ENCODE measurements at regions not wholly inside any gene's neighbourhood (a gene's known extent, or its start where the extent isn't known, plus 50 kb on each side); places are given as distances from the start of the nearest gene placed in this dataset.

DNA sequence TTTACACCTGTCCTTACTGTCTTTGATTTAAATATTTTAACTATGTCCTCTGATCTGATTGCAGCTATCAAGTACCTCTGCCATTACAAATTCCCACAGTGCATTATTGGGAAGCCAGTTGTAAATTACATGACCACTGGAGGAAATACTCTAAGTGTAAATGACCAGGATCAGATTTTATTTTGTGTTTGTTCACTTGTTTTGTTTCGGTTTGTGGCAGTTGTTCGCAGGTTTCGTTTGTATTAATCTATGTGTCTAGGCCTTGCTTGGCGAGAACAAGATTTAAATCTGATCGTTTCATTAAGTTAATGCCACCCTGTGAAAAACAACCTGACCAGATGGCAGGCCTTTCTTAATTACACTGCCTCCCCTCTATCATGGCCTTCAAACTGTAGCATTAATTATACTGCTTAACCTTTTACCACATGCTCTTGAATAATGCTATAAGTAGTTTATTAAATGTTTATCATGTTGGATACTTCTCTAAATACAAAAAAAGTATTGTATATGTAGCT is 990.1 kb downstream of the TMTC2 start:
- no peak for DNase-seq
- H3K9me3 ChIP-seq = no peaks in the 10 kb centered on the region
- in situ Hi-C loops (cut with MboI; ENCODE audit: low pct_ligation_motif_present in 1 of 4, low pct_unique_long_range_greater_than_20kb in 1 of 4, low sequenced_read_pairs in 3 of 4) (no loop called here), intact Hi-C loops (cut with DNase I; ENCODE audit: low total_unique reads) (no loop called here)
- H3K4me1 ChIP-seq = no peaks in the 10 kb centered on the region
- H3K27me3 ChIP-seq = no peaks in the 10 kb centered on the region
- TF ChIP-seq POLR2AphosphoS5 (IDR thresholded peaks at IDR 0.05) (no peak), EP300 (IDR thresholded peaks at IDR 0.05; ENCODE audit: low read depth) (no peak), POLR2A (IDR thresholded peaks at IDR 0.05) (no peak)
- TF ChIP-seq, protein P1, sequence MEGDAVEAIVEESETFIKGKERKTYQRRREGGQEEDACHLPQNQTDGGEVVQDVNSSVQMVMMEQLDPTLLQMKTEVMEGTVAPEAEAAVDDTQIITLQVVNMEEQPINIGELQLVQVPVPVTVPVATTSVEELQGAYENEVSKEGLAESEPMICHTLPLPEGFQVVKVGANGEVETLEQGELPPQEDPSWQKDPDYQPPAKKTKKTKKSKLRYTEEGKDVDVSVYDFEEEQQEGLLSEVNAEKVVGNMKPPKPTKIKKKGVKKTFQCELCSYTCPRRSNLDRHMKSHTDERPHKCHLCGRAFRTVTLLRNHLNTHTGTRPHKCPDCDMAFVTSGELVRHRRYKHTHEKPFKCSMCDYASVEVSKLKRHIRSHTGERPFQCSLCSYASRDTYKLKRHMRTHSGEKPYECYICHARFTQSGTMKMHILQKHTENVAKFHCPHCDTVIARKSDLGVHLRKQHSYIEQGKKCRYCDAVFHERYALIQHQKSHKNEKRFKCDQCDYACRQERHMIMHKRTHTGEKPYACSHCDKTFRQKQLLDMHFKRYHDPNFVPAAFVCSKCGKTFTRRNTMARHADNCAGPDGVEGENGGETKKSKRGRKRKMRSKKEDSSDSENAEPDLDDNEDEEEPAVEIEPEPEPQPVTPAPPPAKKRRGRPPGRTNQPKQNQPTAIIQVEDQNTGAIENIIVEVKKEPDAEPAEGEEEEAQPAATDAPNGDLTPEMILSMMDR (IDR thresholded peaks at IDR 0.05) = no peak
- H3K36me3 ChIP-seq = no peaks in the 10 kb centered on the region
- WGBS, 2 donors (ENCODE audit: low coverage in 1 of 2) = 92 to 95% methylated on average over 5 of the region's 5 CpGs
- H3K27ac ChIP-seq = no peak overlapping the region
- no peak overlapping the region for H3K4me3 ChIP-seq

- no peak for TF ChIP-seq EP300 (IDR thresholded peaks at IDR 0.05; ENCODE audit: low read depth)
- TF ChIP-seq, protein P1 (IDR thresholded peaks at IDR 0.05) = no peak
- no peak for TF ChIP-seq POLR2A (IDR thresholded peaks at IDR 0.05)
- TF ChIP-seq POLR2AphosphoS5 (IDR thresholded peaks at IDR 0.05) = no peak
- DNase-seq = no peak
- no peaks in the 10 kb centered on the region for H3K4me1 ChIP-seq
- H3K27me3 ChIP-seq = no peaks in the 10 kb centered on the region
- in situ Hi-C loops (cut with MboI; ENCODE audit: low pct_ligation_motif_present in 1 of 4, low pct_unique_long_range_greater_than_20kb in 1 of 4, low sequenced_read_pairs in 3 of 4) (no loop called here), intact Hi-C loops (cut with DNase I; ENCODE audit: low total_unique reads) (no loop called here)
- H3K36me3 ChIP-seq = no peaks in the 10 kb centered on the region
- WGBS, 2 donors (ENCODE audit: low coverage in 1 of 2) = 75% methylated on average over 1 to 2 of the region's 2 CpGs
- no peak overlapping the region for H3K4me3 ChIP-seq
- H3K27ac ChIP-seq = no peak overlapping the region
- no peaks in the 10 kb centered on the region for H3K9me3 ChIP-seq
Measured at GRCh38 chr12:83666690-83667089, 980.0 kb downstream of the TMTC2 start.

DNA sequence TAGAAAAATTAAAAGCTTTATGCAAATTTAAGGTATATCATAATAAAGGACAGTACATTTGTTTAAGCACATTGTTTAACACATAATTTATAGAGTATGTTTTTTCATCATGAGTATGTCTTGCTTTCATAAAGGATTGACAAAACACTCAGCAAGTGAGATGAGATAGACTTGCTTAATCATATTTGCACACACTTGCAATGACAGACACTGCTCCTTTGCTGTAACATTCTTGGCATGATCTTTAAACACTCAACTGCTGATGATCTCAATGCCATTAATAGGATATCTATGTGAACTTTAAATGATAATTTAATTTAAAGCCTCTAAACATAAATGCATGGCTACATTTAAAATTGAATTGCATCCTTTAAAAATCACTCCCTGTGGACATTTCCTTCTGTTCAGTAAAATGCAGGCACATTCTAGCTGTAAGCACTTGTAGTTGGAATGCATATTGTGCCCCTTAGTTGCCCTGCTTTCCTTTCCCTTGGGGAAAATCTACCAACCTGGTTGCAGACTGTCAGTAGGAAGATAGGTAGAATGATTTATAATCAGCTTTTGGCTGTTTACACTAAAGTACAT is 979.0 kb downstream of the TMTC2 start:
- no peaks in the 10 kb centered on the region for H3K4me1 ChIP-seq
- H3K9me3 ChIP-seq = no peaks in the 10 kb centered on the region
- H3K36me3 ChIP-seq = no peaks in the 10 kb centered on the region
- no peak for TF ChIP-seq POLR2A (IDR thresholded peaks at IDR 0.05)
- TF ChIP-seq, protein P1 (IDR thresholded peaks at IDR 0.05) = no peak
- no peak for TF ChIP-seq POLR2AphosphoS5 (IDR thresholded peaks at IDR 0.05)
- TF ChIP-seq EP300 (IDR thresholded peaks at IDR 0.05; ENCODE audit: low read depth) = no peak
- in situ Hi-C loops (cut with MboI; ENCODE audit: low pct_ligation_motif_present in 1 of 4, low pct_unique_long_range_greater_than_20kb in 1 of 4, low sequenced_read_pairs in 3 of 4) (no loop called here), intact Hi-C loops (cut with DNase I; ENCODE audit: low total_unique reads) (no loop called here)
- no peaks in the 10 kb centered on the region for H3K27me3 ChIP-seq
- H3K4me3 ChIP-seq = no peak overlapping the region
- no peak for DNase-seq
- no peak overlapping the region for H3K27ac ChIP-seq

GRCh38 chr12:83664650-83665049 is 977.9 kb downstream of the TMTC2 start:
- Histone ChIP-seq H3K9me3 (no peaks in the 10 kb centered on the region), H3K4me3 (no peak overlapping the region), H3K27ac (no peak overlapping the region), H3K27me3 (no peaks in the 10 kb centered on the region), H3K36me3 (no peaks in the 10 kb centered on the region), H3K4me1 (no peaks in the 10 kb centered on the region)
- TF ChIP-seq POLR2A (IDR thresholded peaks at IDR 0.05) = no peak
- TF ChIP-seq, protein P1 (IDR thresholded peaks at IDR 0.05) = no peak
- TF ChIP-seq POLR2AphosphoS5 (IDR thresholded peaks at IDR 0.05) = no peak
- TF ChIP-seq EP300 (IDR thresholded peaks at IDR 0.05; ENCODE audit: low read depth) = no peak
- DNase-seq = no peak
- intact Hi-C loops (cut with DNase I; ENCODE audit: low total_unique reads) = no loop called here
- in situ Hi-C loops (cut with MboI; ENCODE audit: low pct_ligation_motif_present in 1 of 4, low pct_unique_long_range_greater_than_20kb in 1 of 4, low sequenced_read_pairs in 3 of 4) = no loop called here
